GM12878 (cell line): ENCODE measurements at regions not wholly inside any gene's neighbourhood (a gene's known extent, or its start where the extent isn't known, plus 50 kb on each side); places are given as distances from the start of the nearest gene placed in this dataset.

Source experiments
- ATAC-seq: fragments of 200-7000 bp; cut with Tn5 transposase; 3 replicates; pipeline ENCODE4 v1.9.1; 2020; ENCODE audit warnings: mild to moderate bottlenecking, moderate library complexity
- BruUV-seq: library from RNA; stranded (reverse); fragments of 400-500 nt; replicated peaks from 2 replicates; lab custom pipeline; 2021; lab: Mats Ljungman, UMichigan
- CTCF ChIA-PET: fragments of 300-600 bp; sonication (Branson Sonifier 250); formaldehyde crosslinking; extraction: SDS; loops from one replicate; lab custom pipeline; 2021; ENCODE audit warnings: inconsistent platforms; lab: Yijun Ruan, JAX
- POLR2A ChIA-PET: fragments of 350-600 bp; formaldehyde crosslinking; extraction: SDS; loops from one replicate; lab custom pipeline; 2021; ENCODE audit warnings: inconsistent platforms; lab: Charles Lee
- RAD21 ChIA-PET: fragments of 300-600 bp; sonication (Branson Sonifier 250); formaldehyde crosslinking; loops from one replicate; lab custom pipeline; 2023; ENCODE audit warnings: antibody characterized with exemption; ENCODE audit not compliant: unreplicated experiment; lab: Charles Lee
- SMC1A ChIA-PET: fragments of 300-600 bp; sonication (Branson Sonifier 250); formaldehyde crosslinking; loops from one replicate; lab custom pipeline; 2023; ENCODE audit not compliant: unreplicated experiment, uncharacterized antibody; lab: Charles Lee
- DNase-seq: peaks from one replicate; pipeline ENCODE4 v3.0.0-alpha.2; 2011; ENCODE audit warnings: low read depth, low spot score
- FAIRE-seq: peaks from 3 replicates; lab custom pipeline; 2011; peaks lifted over from hg19 to GRCh38; lab: Jason Lieb, UNC
- H2AFZ ChIP-seq: 2 replicates; pipeline ENCODE4 v1.6.0; 2011; ENCODE audit warnings: low read depth, low read length, control low read depth; ENCODE audit not compliant: control insufficient read depth
- H3K27ac ChIP-seq: 2 replicates; pipeline ENCODE4 v1.5.1; 2011; ENCODE audit warnings: control low read depth; ENCODE audit not compliant: control insufficient read depth, insufficient read depth
- H3K27me3 ChIP-seq, 2 experiments: replicated peaks in 1 of 2; 2 replicates each; pipeline versions ENCODE4 v1.6.0 to v1.6.1; 2011; ENCODE audit warnings: low read length in 1 of 2; ENCODE audit not compliant: control insufficient read depth in 2 of 2, insufficient read depth in 2 of 2
- H3K36me3 ChIP-seq, 2 experiments: 2 replicates each; pipeline ENCODE4 v1.5.1; 2011; ENCODE audit warnings: low read length in 1 of 2; ENCODE audit not compliant: control insufficient read depth in 2 of 2, insufficient read depth in 2 of 2
- H3K4me1 ChIP-seq: 2 replicates; pipeline ENCODE4 v1.6.1; 2011; ENCODE audit warnings: mild to moderate bottlenecking, low read length, moderate library complexity, mixed read lengths; ENCODE audit not compliant: control insufficient read depth, insufficient read depth
- H3K4me2 ChIP-seq: 2 replicates; pipeline ENCODE4 v1.6.0; 2011; ENCODE audit warnings: control low read depth; ENCODE audit not compliant: control insufficient read depth, insufficient read depth
- H3K4me3 ChIP-seq: fragments of 200-600 bp; sonication (generic); 2 replicates; pipeline ENCODE4 v1.5.1; 2016
- H3K79me2 ChIP-seq: 2 replicates; pipeline ENCODE4 v1.6.0; 2011; ENCODE audit warnings: low read length; ENCODE audit not compliant: control insufficient read depth, insufficient read depth
- H3K9ac ChIP-seq: 2 replicates; pipeline ENCODE4 v1.8.0; 2011; ENCODE audit warnings: low read length, control low read depth, mixed read lengths; ENCODE audit not compliant: control insufficient read depth, insufficient read depth
- H3K9me3 ChIP-seq: replicated peaks from 3 replicates; pipeline ENCODE4 v1.5.1; 2011; ENCODE audit warnings: mild to moderate bottlenecking, low read length; ENCODE audit not compliant: control insufficient read depth, insufficient read depth
- H4K20me1 ChIP-seq: 2 replicates; pipeline ENCODE4 v1.6.0; 2011; ENCODE audit not compliant: control insufficient read depth, insufficient read depth
- CEBPB ChIP-seq, 2 experiments: fragments of 150-350 bp in 1 of 2; IDR thresholded peaks; 2 replicates each; pipeline ENCODE4 v1.6.1; 2012 to 2014; ENCODE audit warnings: low read depth in 2 of 2, low read length in 2 of 2, borderline replicate concordance in 1 of 2, inconsistent platforms in 1 of 2
- DPF2 ChIP-seq: fragments of 450-650 bp; IDR thresholded peaks from 2 replicates; pipeline ENCODE4 v1.6.1; 2017; ENCODE audit warnings: mild to moderate bottlenecking
- ESRRA ChIP-seq: IDR thresholded peaks from 2 replicates; pipeline ENCODE4 v1.6.1; 2012; ENCODE audit warnings: mild to moderate bottlenecking, low read length, improper control_type of control experiment
- HCFC1 ChIP-seq: fragments of 150-350 bp; IDR thresholded peaks from 2 replicates; pipeline ENCODE4 v1.6.1; 2014; ENCODE audit warnings: low read length
- MXI1 ChIP-seq: fragments of 150-350 bp; IDR thresholded peaks from 2 replicates; pipeline ENCODE4 v1.6.1; 2011; ENCODE audit warnings: low read depth, mild to moderate bottlenecking, inconsistent platforms, low read length, improper control_type of control experiment
- NFYA ChIP-seq: IDR thresholded peaks from 2 replicates; pipeline ENCODE4 v1.6.1; 2011; ENCODE audit warnings: low read depth, mild to moderate bottlenecking, low read length, improper control_type of control experiment, borderline replicate concordance
- NKRF ChIP-seq: fragments of 450-650 bp; conservative IDR thresholded peaks from 2 replicates; pipeline ENCODE4 v1.6.1; 2017; ENCODE audit warnings: mild to moderate bottlenecking, moderate library complexity
- RB1 ChIP-seq: fragments of 450-650 bp; formaldehyde crosslinking; IDR thresholded peaks from 2 replicates; pipeline ENCODE4 v1.6.1; 2017; ENCODE audit warnings: mild to moderate bottlenecking, borderline replicate concordance
- SUZ12 ChIP-seq: fragments of 200-600 bp; sonication (generic); IDR thresholded peaks from one replicate; pipeline ENCODE4 v1.6.1; 2018; ENCODE audit warnings: antibody characterized with exemption, mild to moderate bottlenecking; ENCODE audit not compliant: unreplicated experiment
- YY1 ChIP-seq: IDR thresholded peaks from 2 replicates; pipeline ENCODE4 v1.6.1; 2011; ENCODE audit warnings: low read depth, mild to moderate bottlenecking, low read length
- ZNF207 ChIP-seq: fragments of 450-650 bp; IDR thresholded peaks from 2 replicates; pipeline ENCODE4 v1.6.1; 2014; ENCODE audit warnings: antibody characterized with exemption, mild to moderate bottlenecking, borderline replicate concordance
- ZNF592 ChIP-seq: fragments of 450-650 bp; IDR thresholded peaks from 2 replicates; pipeline ENCODE4 v1.6.1; 2017; ENCODE audit warnings: mild to moderate bottlenecking, moderate library complexity
- ZNF622 ChIP-seq: fragments of 450-650 bp; IDR thresholded peaks from 2 replicates; pipeline ENCODE4 v1.6.1; 2017; ENCODE audit warnings: mild to moderate bottlenecking, inconsistent platforms
- WGBS: methylation state at CpG from one replicate; pipeline ENCODE4 v1.1.6; 2016; ENCODE audit warnings: low lambda C conversion rate; ENCODE audit not compliant: insufficient replicate concordance, insufficient coverage; ENCODE audit errors: missing lambda C conversion rate; 5-methylcytosine and 5-hydroxymethylcytosine counted together
- in situ Hi-C: fragments of 300-500 bp; cut with MboI; formaldehyde crosslinking; loops from 9 replicates; pipeline ENCODE4 v1.14.3; 2018; ENCODE audit warnings: mixed read lengths
- intact Hi-C: fragments of 100-400 bp; cut with micrococcal nuclease; formaldehyde crosslinking; loops from one replicate; pipeline ENCODE4 v1.14.2; 2022; ENCODE audit not compliant: unreplicated experiment

- no peak for FAIRE-seq
Observed at GRCh38 chr2:147773479-147773878, 71.3 kb upstream of the ACVR2A start.

GRCh38 chr2:147772781-147773180, 72.0 kb upstream of the ACVR2A start:
- Histone ChIP-seq H3K27ac (no peak overlapping the region), H3K36me3 (no peaks in the 10 kb centered on the region), H3K4me2 (no peak overlapping the region), H2AFZ (no peak overlapping the region), H3K9ac (no peak overlapping the region), H3K79me2 (no peaks in the 10 kb centered on the region), H3K4me1 (no peaks in the 10 kb centered on the region), H3K9me3 (no peaks in the 10 kb centered on the region), H3K4me3 (no peak overlapping the region), H3K27me3 (no peaks in the 10 kb centered on the region), H4K20me1 (no peaks in the 10 kb centered on the region)
- TF ChIP-seq SUZ12 (no peak), DPF2 (no peak), NFYA (no peak), YY1 (no peak), ZNF592 (no peak), HCFC1 (no peak), NKRF (no peak)
- POLR2A ChIA-PET, result no interaction called here
- CTCF ChIA-PET, result no interaction called here
- FAIRE-seq, result no peak
- no peak for ATAC-seq
- RAD21 ChIA-PET, result no interaction called here
- no TSS peak for BruUV-seq
- intact Hi-C loops, result no loop called here
- SMC1A ChIA-PET, result no interaction called here
- no peak for DNase-seq
- in situ Hi-C loops, result no loop called here

More at GRCh38 chr2:147773479-147773878, 71.3 kb upstream of the ACVR2A start:
- no peaks in the 10 kb centered on the region for H3K79me2 ChIP-seq
- WGBS, result 29% methylated on average over 4 of the region's 4 CpGs
- ATAC-seq (no peak), DNase-seq (no peak)
- intact Hi-C loops, result no loop called here
- H3K4me3 ChIP-seq, result no peak overlapping the region
- no peak overlapping the region for H2AFZ ChIP-seq
- CTCF ChIA-PET, result no interaction called here
- no peaks in the 10 kb centered on the region for H4K20me1 ChIP-seq
- no peak overlapping the region for H3K9ac ChIP-seq
- BruUV-seq, result no TSS peak
- no peaks in the 10 kb centered on the region for H3K36me3 ChIP-seq
- no peak overlapping the region for H3K4me2 ChIP-seq
- H3K4me1 ChIP-seq, result no peaks in the 10 kb centered on the region
- H3K27ac ChIP-seq, result no peak overlapping the region
- no peaks in the 10 kb centered on the region for H3K9me3 ChIP-seq
- in situ Hi-C loops, result no loop called here
- TF ChIP-seq RB1, result no peak
- no peak for TF ChIP-seq ZNF622
- TF ChIP-seq ZNF207, result no peak
- TF ChIP-seq MXI1, result no peak
- TF ChIP-seq ESRRA, result no peak
- no peak for TF ChIP-seq CEBPB (IDR thresholded peaks at IDR 0.05; ENCODE audit: borderline replicate concordance in 1 of 2, low read depth in 2 of 2, low read length in 2 of 2)
- SMC1A ChIA-PET, result no interaction called here
- POLR2A ChIA-PET, result no interaction called here
- RAD21 ChIA-PET, result no interaction called here
- no peaks in the 10 kb centered on the region for H3K27me3 ChIP-seq
